ENCODE measurements at regions not wholly inside any gene's neighbourhood (a gene's known extent, or its start where the extent isn't known, plus 50 kb on each side); places are given as distances from the start of the nearest gene placed in this dataset.

DNA sequence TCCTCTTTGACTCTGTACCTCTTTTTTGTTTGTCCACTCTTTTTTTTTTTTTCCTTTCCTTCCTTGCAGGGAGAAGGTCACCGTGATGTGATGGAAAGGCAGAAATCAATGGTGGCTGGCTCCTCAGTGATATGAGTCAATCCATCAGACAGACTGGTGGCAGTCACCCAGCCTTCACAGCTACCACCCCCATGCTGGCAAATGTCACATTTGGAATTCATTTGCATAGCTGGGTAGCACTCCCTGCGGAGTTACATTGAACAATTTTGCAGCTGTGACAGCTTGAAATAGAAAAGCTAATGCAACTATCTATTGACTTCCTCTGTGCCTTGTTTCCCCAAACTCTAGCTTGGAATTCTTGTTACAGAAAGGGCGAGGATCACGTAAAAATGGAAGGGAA lies 668.4 kb downstream of the C6orf118 start:
- Histone ChIP-seq H3K36me3 (ENCODE audit: control insufficient read depth in 2 of 2, extremely low read depth in 1 of 2, insufficient read depth in 2 of 2, low read length in 2 of 2) (no peaks in the 10 kb centered on the region), H3K27ac (ENCODE audit: control insufficient read depth, insufficient read depth, low read length) (no peak overlapping the region), H3K4me2 (ENCODE audit: control insufficient read depth, extremely low read depth, insufficient read depth, low read depth, low read length) (no peak overlapping the region), H3K27me3 (ENCODE audit: control insufficient read depth, extremely low read depth, insufficient read depth, low read length) (no peaks in the 10 kb centered on the region), H3K4me3 (ENCODE audit: control insufficient read depth in 2 of 3, extremely low read depth in 1 of 3, insufficient read depth in 2 of 3, low read depth in 1 of 3, low read length in 3 of 3) (no peak overlapping the region), H3K9me1 (ENCODE audit: control insufficient read depth, extremely low read depth, insufficient read depth, low read length) (no peaks in the 10 kb centered on the region), H3K4me1 (ENCODE audit: control insufficient read depth, extremely low read depth, insufficient read depth, low read length) (no peaks in the 10 kb centered on the region), H4K20me1 (ENCODE audit: control insufficient read depth, extremely low read depth, insufficient read depth, low read length) (no peaks in the 10 kb centered on the region), H3K79me2 (ENCODE audit: control insufficient read depth, insufficient read depth, low read length) (no peaks in the 10 kb centered on the region), H3K9me3 (ENCODE audit: control insufficient read depth, low read depth, low read length) (peaks cover 2% of the 10 kb centered on the region), H2AFZ (ENCODE audit: control insufficient read depth, low read length) (no peak overlapping the region), H3K9ac (ENCODE audit: control insufficient read depth, extremely low read depth, insufficient read depth, low read length) (no peak overlapping the region)
- no peak for DNase-seq (ENCODE audit: low read depth, low spot score)
- no peak for FAIRE-seq
- dilution Hi-C loops (cut with MboI; ENCODE audit: extremely low pct_ligation_motif_present, low sequenced_read_pairs): no loop called here
- TF ChIP-seq, protein P1, sequence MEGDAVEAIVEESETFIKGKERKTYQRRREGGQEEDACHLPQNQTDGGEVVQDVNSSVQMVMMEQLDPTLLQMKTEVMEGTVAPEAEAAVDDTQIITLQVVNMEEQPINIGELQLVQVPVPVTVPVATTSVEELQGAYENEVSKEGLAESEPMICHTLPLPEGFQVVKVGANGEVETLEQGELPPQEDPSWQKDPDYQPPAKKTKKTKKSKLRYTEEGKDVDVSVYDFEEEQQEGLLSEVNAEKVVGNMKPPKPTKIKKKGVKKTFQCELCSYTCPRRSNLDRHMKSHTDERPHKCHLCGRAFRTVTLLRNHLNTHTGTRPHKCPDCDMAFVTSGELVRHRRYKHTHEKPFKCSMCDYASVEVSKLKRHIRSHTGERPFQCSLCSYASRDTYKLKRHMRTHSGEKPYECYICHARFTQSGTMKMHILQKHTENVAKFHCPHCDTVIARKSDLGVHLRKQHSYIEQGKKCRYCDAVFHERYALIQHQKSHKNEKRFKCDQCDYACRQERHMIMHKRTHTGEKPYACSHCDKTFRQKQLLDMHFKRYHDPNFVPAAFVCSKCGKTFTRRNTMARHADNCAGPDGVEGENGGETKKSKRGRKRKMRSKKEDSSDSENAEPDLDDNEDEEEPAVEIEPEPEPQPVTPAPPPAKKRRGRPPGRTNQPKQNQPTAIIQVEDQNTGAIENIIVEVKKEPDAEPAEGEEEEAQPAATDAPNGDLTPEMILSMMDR (optimal IDR thresholded peaks at IDR 0.05 in 1 of 3, IDR thresholded peaks at IDR 0.05 in 1 of 3, conservative IDR thresholded peaks at IDR 0.05 in 1 of 3; ENCODE audit: extremely low read depth in 1 of 3, insufficient read depth in 2 of 3, low read length in 3 of 3): no peak
- no peak for TF ChIP-seq EZH2 (IDR thresholded peaks at IDR 0.05; ENCODE audit: low read length)

DNA sequence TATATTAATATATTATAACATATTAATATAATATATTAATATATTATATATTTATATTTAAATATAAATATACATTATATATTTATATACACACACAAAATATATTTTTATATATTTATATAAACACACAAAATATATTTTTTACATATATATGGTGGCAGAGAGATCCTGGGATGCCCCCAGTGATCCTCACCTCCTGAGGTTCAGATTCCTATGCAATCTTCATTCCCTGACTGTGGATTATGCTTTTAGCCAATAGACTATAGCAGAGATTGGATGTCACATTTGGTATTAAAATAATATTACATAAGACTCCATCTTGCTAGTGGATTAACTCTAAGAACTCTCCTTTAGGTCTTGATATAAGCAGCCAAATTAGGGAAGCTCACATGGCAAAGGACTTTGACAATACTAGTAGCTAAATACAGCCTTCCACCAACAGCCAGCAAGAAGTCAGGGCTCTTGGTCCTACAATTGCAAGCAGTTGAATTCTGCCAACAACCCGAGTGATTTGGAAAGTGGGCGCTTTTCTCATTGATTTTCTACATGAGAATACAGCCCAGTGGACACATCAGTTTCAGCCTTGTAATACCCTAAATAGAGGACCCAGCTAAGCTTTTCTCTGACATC lies 681.0 kb downstream of the C6orf118 start:
- Histone ChIP-seq H3K9me1 (ENCODE audit: control insufficient read depth, extremely low read depth, insufficient read depth, low read length) (no peaks in the 10 kb centered on the region), H3K27ac (ENCODE audit: control insufficient read depth, insufficient read depth, low read length) (no peak overlapping the region), H3K9me3 (ENCODE audit: control insufficient read depth, low read depth, low read length) (no peaks in the 10 kb centered on the region), H3K79me2 (ENCODE audit: control insufficient read depth, insufficient read depth, low read length) (no peaks in the 10 kb centered on the region), H4K20me1 (ENCODE audit: control insufficient read depth, extremely low read depth, insufficient read depth, low read length) (no peaks in the 10 kb centered on the region), H3K4me2 (ENCODE audit: control insufficient read depth, extremely low read depth, insufficient read depth, low read depth, low read length) (no peak overlapping the region), H3K36me3 (ENCODE audit: control insufficient read depth in 2 of 2, extremely low read depth in 1 of 2, insufficient read depth in 2 of 2, low read length in 2 of 2) (no peaks in the 10 kb centered on the region), H3K4me3 (ENCODE audit: control insufficient read depth in 2 of 3, extremely low read depth in 1 of 3, insufficient read depth in 2 of 3, low read depth in 1 of 3, low read length in 3 of 3) (no peak overlapping the region), H3K27me3 (ENCODE audit: control insufficient read depth, extremely low read depth, insufficient read depth, low read length) (no peaks in the 10 kb centered on the region), H3K4me1 (ENCODE audit: control insufficient read depth, extremely low read depth, insufficient read depth, low read length) (no peaks in the 10 kb centered on the region), H2AFZ (ENCODE audit: control insufficient read depth, low read length) (no peak overlapping the region), H3K9ac (ENCODE audit: control insufficient read depth, extremely low read depth, insufficient read depth, low read length) (no peak overlapping the region)
- TF ChIP-seq EZH2 (IDR thresholded peaks at IDR 0.05; ENCODE audit: low read length): no peak
- TF ChIP-seq, protein P1 (optimal IDR thresholded peaks at IDR 0.05 in 1 of 3, IDR thresholded peaks at IDR 0.05 in 1 of 3, conservative IDR thresholded peaks at IDR 0.05 in 1 of 3; ENCODE audit: extremely low read depth in 1 of 3, insufficient read depth in 2 of 3, low read length in 3 of 3): no peak
- DNase-seq (ENCODE audit: low read depth, low spot score): no peak
- dilution Hi-C loops (cut with MboI; ENCODE audit: extremely low pct_ligation_motif_present, low sequenced_read_pairs): no loop called here
- no peak for FAIRE-seq

Data from keratinocyte (primary cell).